H9 (cell line): ENCODE measurements at regions not wholly inside any gene's neighbourhood (a gene's known extent, or its start where the extent isn't known, plus 50 kb on each side); places are given as distances from the start of the nearest gene placed in this dataset.

ENCODE experiments used
- DNase-seq: peaks from one replicate; pipeline ENCODE4 v3.0.0-alpha.2; 2017
- H2AFZ ChIP-seq: one replicate; pipeline ENCODE4 v1.6.1; 2013; ENCODE audit warnings: mild to moderate bottlenecking, low read length, control low read depth, moderate library complexity
- H2AK5ac ChIP-seq: 2 replicates; pipeline ENCODE4 v1.6.1; 2013; ENCODE audit warnings: low read length, control low read depth, mixed read lengths; ENCODE audit not compliant: insufficient read length
- H2BK120ac ChIP-seq: one replicate; pipeline ENCODE4 v1.6.1; 2013; ENCODE audit warnings: low read depth, mild to moderate bottlenecking, low read length, control low read depth, inconsistent platforms; ENCODE audit not compliant: poor library complexity, severe bottlenecking
- H2BK12ac ChIP-seq: 2 replicates; pipeline ENCODE4 v1.6.1; 2013; ENCODE audit warnings: low read length, control low read depth, mixed read lengths, low read depth; ENCODE audit not compliant: insufficient read length
- H2BK15ac ChIP-seq: 2 replicates; pipeline ENCODE4 v1.6.1; 2013; ENCODE audit warnings: low read depth, low read length, control low read depth
- H2BK20ac ChIP-seq: one replicate; pipeline ENCODE4 v1.6.1; 2013; ENCODE audit warnings: low read depth, mild to moderate bottlenecking, low read length, control low read depth, inconsistent platforms; ENCODE audit not compliant: poor library complexity, severe bottlenecking
- H2BK5ac ChIP-seq: 2 replicates; pipeline ENCODE4 v1.6.1; 2013; ENCODE audit warnings: low read length, control low read depth, mixed read lengths; ENCODE audit not compliant: insufficient read length
- H3K14ac ChIP-seq: 2 replicates; pipeline ENCODE4 v1.6.1; 2013; ENCODE audit warnings: low read length, control low read depth; ENCODE audit not compliant: insufficient read depth
- H3K18ac ChIP-seq: 2 replicates; pipeline ENCODE4 v1.6.1; 2013; ENCODE audit warnings: low read depth, mild to moderate bottlenecking, mixed read lengths, low read length, control low read depth; ENCODE audit not compliant: insufficient read length
- H3K23ac ChIP-seq: 2 replicates; pipeline ENCODE4 v1.6.1; 2013; ENCODE audit warnings: low read length, control low read depth, mixed read lengths, low read depth; ENCODE audit not compliant: insufficient read length
- H3K23me2 ChIP-seq: 2 replicates; pipeline ENCODE4 v1.6.1; 2013; ENCODE audit warnings: low read depth, mild to moderate bottlenecking, mixed read lengths, low read length, control low read depth; ENCODE audit not compliant: insufficient read length, poor library complexity, severe bottlenecking
- H3K27ac ChIP-seq: 2 replicates; pipeline ENCODE4 v1.5.1; 2013; ENCODE audit warnings: low read length, control low read depth, mixed read lengths, low read depth; ENCODE audit not compliant: insufficient read length
- H3K27me3 ChIP-seq: 2 replicates; pipeline ENCODE4 v1.6.1; 2013; ENCODE audit warnings: low read length, control low read depth, inconsistent platforms; ENCODE audit not compliant: insufficient read depth
- H3K4ac ChIP-seq: 2 replicates; pipeline ENCODE4 v1.6.1; 2013; ENCODE audit warnings: low read depth, mild to moderate bottlenecking, control low read depth, inconsistent platforms, low read length, moderate library complexity
- H3K4me1 ChIP-seq: 2 replicates; pipeline ENCODE4 v1.6.1; 2013; ENCODE audit warnings: low read length, control low read depth, inconsistent platforms; ENCODE audit not compliant: insufficient read depth
- H3K4me2 ChIP-seq: 2 replicates; pipeline ENCODE4 v1.6.1; 2013; ENCODE audit warnings: low read length, control low read depth, mixed read lengths; ENCODE audit not compliant: insufficient read length, insufficient read depth
- H3K56ac ChIP-seq: 2 replicates; pipeline ENCODE4 v1.6.1; 2013; ENCODE audit warnings: low read depth, mild to moderate bottlenecking, mixed read lengths, low read length, control low read depth; ENCODE audit not compliant: insufficient read length
- H3K79me1 ChIP-seq: 2 replicates; pipeline ENCODE4 v1.6.1; 2013; ENCODE audit warnings: low read depth, mild to moderate bottlenecking, moderate library complexity, low read length, control low read depth, inconsistent platforms; ENCODE audit not compliant: insufficient read depth, poor library complexity, severe bottlenecking
- H3K79me2 ChIP-seq: 2 replicates; pipeline ENCODE4 v1.6.1; 2013; ENCODE audit warnings: low read length, control low read depth, inconsistent platforms; ENCODE audit not compliant: insufficient read depth
- H3K9ac ChIP-seq: 2 replicates; pipeline ENCODE4 v1.6.1; 2013; ENCODE audit warnings: low read length, control low read depth, mixed read lengths; ENCODE audit not compliant: insufficient read length; ENCODE audit errors: extremely low read depth
- H3K9me3 ChIP-seq: one replicate; pipeline ENCODE4 v1.6.1; 2013; ENCODE audit warnings: low read depth, low read length, inconsistent platforms; ENCODE audit not compliant: control insufficient read depth
- H3T11ph ChIP-seq: one replicate; pipeline ENCODE4 v1.6.1; 2013; ENCODE audit warnings: mild to moderate bottlenecking, low read length, control low read depth, inconsistent platforms
- H4K20me1 ChIP-seq: one replicate; pipeline ENCODE4 v1.6.1; 2013; ENCODE audit not compliant: control insufficient read depth, insufficient read length, insufficient read depth
- H4K5ac ChIP-seq: 2 replicates; pipeline ENCODE4 v1.6.1; 2013; ENCODE audit warnings: low read depth, mild to moderate bottlenecking, mixed read lengths, low read length, control low read depth; ENCODE audit not compliant: insufficient read length
- H4K8ac ChIP-seq: replicated peaks from 2 replicates; pipeline ENCODE4 v1.6.1; 2013; ENCODE audit warnings: low read length, control low read depth, mixed read lengths, low read depth; ENCODE audit not compliant: insufficient read length
- H4K91ac ChIP-seq: 2 replicates; pipeline ENCODE4 v1.6.1; 2013; ENCODE audit warnings: low read depth, mild to moderate bottlenecking, moderate library complexity, mixed read lengths, low read length, control low read depth; ENCODE audit not compliant: insufficient read length
- H3K27ac Mint-ChIP-seq, 3 experiments: 2 replicates in 2 of 3; 3 replicates in 1 of 3; pipeline ENCODE4 v1.8.0; 2020 to 2021; ENCODE audit warnings: mixed read lengths in 3 of 3, mild to moderate bottlenecking in 1 of 3, moderate library complexity in 1 of 3
- H3K27me3 Mint-ChIP-seq: 2 replicates; pipeline ENCODE4 v1.8.0; 2021; ENCODE audit warnings: low read depth, mild to moderate bottlenecking, moderate library complexity, mixed read lengths
- H3K36me3 Mint-ChIP-seq, 3 experiments: 2 replicates in 2 of 3; 3 replicates in 1 of 3; pipeline ENCODE4 v1.8.0; 2020 to 2021; ENCODE audit warnings: low read depth in 3 of 3, mixed read lengths in 3 of 3; ENCODE audit not compliant: insufficient read depth in 1 of 3
- H3K4me1 Mint-ChIP-seq, 2 experiments: 2 replicates each; pipeline ENCODE4 v1.8.0; 2020; ENCODE audit warnings: mixed read lengths in 2 of 2
- H3K4me3 Mint-ChIP-seq, 2 experiments: 2 replicates in 1 of 2; 3 replicates in 1 of 2; pipeline ENCODE4 v1.8.0; 2020 to 2021; ENCODE audit warnings: mild to moderate bottlenecking in 2 of 2, mixed read lengths in 2 of 2, moderate library complexity in 1 of 2
- H3K9me3 Mint-ChIP-seq, 2 experiments: 2 replicates in 1 of 2; 3 replicates in 1 of 2; pipeline ENCODE4 v1.8.0; 2020; ENCODE audit warnings: mild to moderate bottlenecking in 2 of 2, mixed read lengths in 2 of 2, moderate library complexity in 1 of 2
- CTCF ChIP-seq: fragments of 200-600 bp; sonication (generic); conservative IDR thresholded peaks from 3 replicates; pipeline ENCODE4 v1.8.0; 2021; ENCODE audit warnings: antibody characterized with exemption, mild to moderate bottlenecking
- WGBS: extraction: QIAGEN DNeasy Blood & Tissue Kit; methylation state at CpG from one replicate; pipeline ENCODE4 v1.1.7; 2013; ENCODE audit warnings: missing lambda C conversion rate, low lambda C conversion rate, mixed read lengths; ENCODE audit not compliant: insufficient read length; ENCODE audit errors: extremely low coverage; 5-methylcytosine and 5-hydroxymethylcytosine counted together

GRCh38 chr4:103308248-103308561 lies 110.1 kb upstream of the CENPE start:
- TF ChIP-seq CTCF, result no peak
- H3K9ac ChIP-seq, result no peak overlapping the region
- H3K23ac ChIP-seq, result no peak overlapping the region
- no peak overlapping the region for H3K27ac ChIP-seq
- H3K56ac ChIP-seq, result no peak overlapping the region
- H3K4me1 Mint-ChIP-seq, result peaks cover 23 to 34% of the 10 kb centered on the region in 2 experiments
- no peak overlapping the region for H4K8ac ChIP-seq
- H3K4me2 ChIP-seq, result no peak overlapping the region
- H4K5ac ChIP-seq, result no peak overlapping the region
- H3K27me3 ChIP-seq, result no peaks in the 10 kb centered on the region
- no peak overlapping the region for H2AFZ ChIP-seq
- H2BK120ac ChIP-seq, result no peak overlapping the region
- WGBS, result no CpG with 5 or more reads among the region's 5 CpGs
- no peaks in the 10 kb centered on the region for H3K27me3 Mint-ChIP-seq
- peaks cover 0 to 6% of the 10 kb centered on the region in 2 experiments; a peak in 2 of 5 replicates for H3K9me3 Mint-ChIP-seq
- H3T11ph ChIP-seq, result no peak overlapping the region
- H2BK5ac ChIP-seq, result no peak overlapping the region
- H3K9me3 ChIP-seq, result no peaks in the 10 kb centered on the region
- H3K4me3 Mint-ChIP-seq, result no peak overlapping the region
- H2BK12ac ChIP-seq, result no peak overlapping the region
- DNase-seq, result no peak
- no peak overlapping the region for H3K18ac ChIP-seq
- no peak overlapping the region; the same call in 1 of the 2 replicates for H2BK15ac ChIP-seq
- H4K20me1 ChIP-seq, result no peaks in the 10 kb centered on the region
- no peaks in the 10 kb centered on the region for H3K79me1 ChIP-seq
- peaks cover 0 to 5% (median 0%) of the 10 kb centered on the region in 3 experiments; a peak in 2 of 7 replicates for H3K36me3 Mint-ChIP-seq
- H3K79me2 ChIP-seq, result peaks cover 2% of the 10 kb centered on the region; the same call in 1 of the 2 replicates
- no peak overlapping the region for H3K27ac Mint-ChIP-seq
- H2BK20ac ChIP-seq, result no peak overlapping the region
- H3K4ac ChIP-seq, result no peak overlapping the region
- H3K4me1 ChIP-seq, result no peaks in the 10 kb centered on the region; the same call in 1 of the 2 replicates
- no peaks in the 10 kb centered on the region for H3K23me2 ChIP-seq
- H2AK5ac ChIP-seq, result no peak overlapping the region
- no peak overlapping the region for H4K91ac ChIP-seq
- no peak overlapping the region for H3K14ac ChIP-seq
